ENCODE measurements at regions not wholly inside any gene's neighbourhood (a gene's known extent, or its start where the extent isn't known, plus 50 kb on each side); places are given as distances from the start of the nearest gene placed in this dataset.

- no peak for TF ChIP-seq CTCF (IDR thresholded peaks at IDR 0.05; ENCODE audit: insufficient read depth, low read length, poor library complexity, severe bottlenecking)
- no peak for TF ChIP-seq EZH2phosphoT487 (conservative IDR thresholded peaks at IDR 0.05; ENCODE audit: low read length)
These were observed 534.9 kb upstream of the TNP1 start for GRCh38 chr2:217394510-217395351.

Measured in SU-DHL-6 (cell line).